DND-41 (cell line): ENCODE measurements at regions not wholly inside any gene's neighbourhood (a gene's known extent, or its start where the extent isn't known, plus 50 kb on each side); places are given as distances from the start of the nearest gene placed in this dataset.

Experiments used
- ATAC-seq: fragments of 200-7000 bp; cut with Tn5 transposase; 3 replicates; pipeline ENCODE4 v1.9.1; 2021; ENCODE audit warnings: low read depth; ENCODE audit not compliant: insufficient read depth
- DNase-seq: peaks from one replicate; pipeline ENCODE4 v3.0.0-alpha.2; 2020
- H2AFZ ChIP-seq: 2 replicates; pipeline ENCODE4 v1.6.0; 2012; ENCODE audit warnings: low read depth, low read length
- H3K27ac ChIP-seq: 2 replicates; pipeline ENCODE4 v1.5.1; 2012; ENCODE audit warnings: low read length, inconsistent platforms
- H3K27me3 ChIP-seq: fragments of 200-600 bp; sonication (generic); 2 replicates; pipeline ENCODE4 v1.6.0; 2012; ENCODE audit warnings: low read length, mild to moderate bottlenecking, inconsistent platforms; ENCODE audit not compliant: insufficient read depth, poor library complexity
- H3K36me3 ChIP-seq: 2 replicates; pipeline ENCODE4 v1.5.1; 2012; ENCODE audit warnings: low read length, inconsistent platforms; ENCODE audit not compliant: insufficient read depth
- H3K4me1 ChIP-seq: 2 replicates; pipeline ENCODE4 v1.5.1; 2012; ENCODE audit warnings: mild to moderate bottlenecking, low read length; ENCODE audit not compliant: insufficient read depth
- H3K4me2 ChIP-seq: 2 replicates; pipeline ENCODE4 v1.6.0; 2012; ENCODE audit warnings: mild to moderate bottlenecking, moderate library complexity, low read length, inconsistent platforms; ENCODE audit not compliant: insufficient read depth
- H3K4me3 ChIP-seq, 2 experiments: fragments of 200-600 bp in 1 of 2; shearing (Covaris generic) in 1 of 2; 2 replicates each; pipeline ENCODE4 v1.5.1; 2012 to 2016; ENCODE audit warnings: inconsistent platforms in 2 of 2, low read length in 2 of 2, mild to moderate bottlenecking in 2 of 2, low read depth in 1 of 2, moderate library complexity in 1 of 2
- H3K79me2 ChIP-seq: 2 replicates; pipeline ENCODE4 v1.6.0; 2012; ENCODE audit warnings: low read length, inconsistent platforms; ENCODE audit not compliant: insufficient read depth
- H3K9ac ChIP-seq: 2 replicates; pipeline ENCODE4 v1.6.0; 2012; ENCODE audit warnings: low read depth, mild to moderate bottlenecking, inconsistent platforms, low read length, moderate library complexity
- H3K9me3 ChIP-seq: 2 replicates; pipeline ENCODE4 v1.5.1; 2012; ENCODE audit warnings: low read length, moderate library complexity, mild to moderate bottlenecking, inconsistent platforms; ENCODE audit not compliant: insufficient read depth, severe bottlenecking
- H4K20me1 ChIP-seq: 2 replicates; pipeline ENCODE4 v1.6.0; 2012; ENCODE audit warnings: low read length; ENCODE audit not compliant: insufficient read depth
- EZH2 ChIP-seq: IDR thresholded peaks from 3 replicates; pipeline ENCODE4 v1.6.1; 2012; ENCODE audit warnings: borderline replicate concordance, low read depth, mild to moderate bottlenecking, moderate library complexity, low read length, inconsistent platforms; ENCODE audit not compliant: severe bottlenecking
- TF ChIP-seq, protein P1 (sequence below): IDR thresholded peaks from 2 replicates; pipeline ENCODE4 v1.5.1; 2012; ENCODE audit warnings: borderline replicate concordance, low read length, moderate library complexity, mild to moderate bottlenecking; ENCODE audit not compliant: poor library complexity, severe bottlenecking; ENCODE audit errors: extremely low read depth

DNA sequence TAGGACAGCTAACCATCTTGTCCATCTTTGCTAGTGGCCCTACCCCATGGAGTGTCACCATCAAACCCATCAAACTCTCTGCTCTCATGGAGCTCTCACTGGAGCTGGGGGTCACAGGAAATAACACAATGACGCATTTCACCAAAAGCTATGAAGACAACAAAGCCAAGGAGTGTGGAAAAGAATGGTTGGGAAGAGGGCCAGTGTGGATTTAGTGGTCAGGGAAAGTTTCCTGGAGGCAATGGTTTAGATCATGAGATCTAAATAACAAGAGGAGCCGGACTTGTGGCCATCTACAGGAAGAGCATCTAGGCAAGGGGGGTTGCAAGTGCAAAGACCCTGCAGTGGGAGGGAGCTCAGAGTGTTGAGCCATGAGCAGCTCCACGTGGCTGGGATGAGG lies 189.5 kb downstream of the BMP7 start:
- H3K79me2 ChIP-seq = no peaks in the 10 kb centered on the region
- H3K4me1 ChIP-seq = no peaks in the 10 kb centered on the region
- H3K36me3 ChIP-seq = no peaks in the 10 kb centered on the region
- TF ChIP-seq EZH2 = no peak
- TF ChIP-seq, protein P1, sequence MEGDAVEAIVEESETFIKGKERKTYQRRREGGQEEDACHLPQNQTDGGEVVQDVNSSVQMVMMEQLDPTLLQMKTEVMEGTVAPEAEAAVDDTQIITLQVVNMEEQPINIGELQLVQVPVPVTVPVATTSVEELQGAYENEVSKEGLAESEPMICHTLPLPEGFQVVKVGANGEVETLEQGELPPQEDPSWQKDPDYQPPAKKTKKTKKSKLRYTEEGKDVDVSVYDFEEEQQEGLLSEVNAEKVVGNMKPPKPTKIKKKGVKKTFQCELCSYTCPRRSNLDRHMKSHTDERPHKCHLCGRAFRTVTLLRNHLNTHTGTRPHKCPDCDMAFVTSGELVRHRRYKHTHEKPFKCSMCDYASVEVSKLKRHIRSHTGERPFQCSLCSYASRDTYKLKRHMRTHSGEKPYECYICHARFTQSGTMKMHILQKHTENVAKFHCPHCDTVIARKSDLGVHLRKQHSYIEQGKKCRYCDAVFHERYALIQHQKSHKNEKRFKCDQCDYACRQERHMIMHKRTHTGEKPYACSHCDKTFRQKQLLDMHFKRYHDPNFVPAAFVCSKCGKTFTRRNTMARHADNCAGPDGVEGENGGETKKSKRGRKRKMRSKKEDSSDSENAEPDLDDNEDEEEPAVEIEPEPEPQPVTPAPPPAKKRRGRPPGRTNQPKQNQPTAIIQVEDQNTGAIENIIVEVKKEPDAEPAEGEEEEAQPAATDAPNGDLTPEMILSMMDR = no peak
- H2AFZ ChIP-seq = no peak overlapping the region
- H3K9ac ChIP-seq = no peak overlapping the region
- no peak overlapping the region for H3K27ac ChIP-seq
- H3K27me3 ChIP-seq = peaks cover 6% of the 10 kb centered on the region
- H3K4me3 ChIP-seq = no peak overlapping the region
- DNase-seq (no peak), ATAC-seq (no peak)
- peaks cover 5% of the 10 kb centered on the region for H3K9me3 ChIP-seq
- no peak overlapping the region for H3K4me2 ChIP-seq
- no peaks in the 10 kb centered on the region; the same call in 1 of the 2 replicates for H4K20me1 ChIP-seq

DNA sequence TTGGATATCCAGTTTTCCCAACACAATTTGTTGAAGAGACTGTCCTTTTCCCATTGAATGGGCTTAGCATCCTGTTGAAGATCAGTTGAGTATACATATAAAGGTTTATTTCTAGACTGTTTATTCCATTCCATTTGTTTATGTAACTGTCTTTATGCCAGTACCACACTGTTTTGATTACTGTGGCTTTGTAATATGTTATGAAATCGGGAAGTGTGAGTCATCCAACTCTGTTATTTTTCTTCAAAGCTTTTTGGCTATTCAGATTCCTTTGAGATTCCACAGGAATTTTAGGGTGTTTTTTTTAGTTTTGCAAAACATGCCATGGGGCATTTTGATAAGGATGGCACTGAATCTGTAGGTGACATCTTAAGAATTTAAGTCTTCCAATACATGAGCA lies 188.3 kb downstream of the BMP7 start:
- Histone ChIP-seq H3K9ac (no peak overlapping the region), H3K9me3 (peaks cover 5% of the 10 kb centered on the region), H3K27me3 (no peaks in the 10 kb centered on the region), H3K4me3 (no peak overlapping the region), H2AFZ (no peak overlapping the region), H3K79me2 (no peaks in the 10 kb centered on the region), H4K20me1 (no peaks in the 10 kb centered on the region), H3K4me1 (no peaks in the 10 kb centered on the region), H3K4me2 (no peak overlapping the region), H3K36me3 (no peaks in the 10 kb centered on the region), H3K27ac (no peak overlapping the region)
- no peak for ATAC-seq
- no peak for TF ChIP-seq EZH2
- TF ChIP-seq, protein P1 = no peak
- no peak for DNase-seq

DNA sequence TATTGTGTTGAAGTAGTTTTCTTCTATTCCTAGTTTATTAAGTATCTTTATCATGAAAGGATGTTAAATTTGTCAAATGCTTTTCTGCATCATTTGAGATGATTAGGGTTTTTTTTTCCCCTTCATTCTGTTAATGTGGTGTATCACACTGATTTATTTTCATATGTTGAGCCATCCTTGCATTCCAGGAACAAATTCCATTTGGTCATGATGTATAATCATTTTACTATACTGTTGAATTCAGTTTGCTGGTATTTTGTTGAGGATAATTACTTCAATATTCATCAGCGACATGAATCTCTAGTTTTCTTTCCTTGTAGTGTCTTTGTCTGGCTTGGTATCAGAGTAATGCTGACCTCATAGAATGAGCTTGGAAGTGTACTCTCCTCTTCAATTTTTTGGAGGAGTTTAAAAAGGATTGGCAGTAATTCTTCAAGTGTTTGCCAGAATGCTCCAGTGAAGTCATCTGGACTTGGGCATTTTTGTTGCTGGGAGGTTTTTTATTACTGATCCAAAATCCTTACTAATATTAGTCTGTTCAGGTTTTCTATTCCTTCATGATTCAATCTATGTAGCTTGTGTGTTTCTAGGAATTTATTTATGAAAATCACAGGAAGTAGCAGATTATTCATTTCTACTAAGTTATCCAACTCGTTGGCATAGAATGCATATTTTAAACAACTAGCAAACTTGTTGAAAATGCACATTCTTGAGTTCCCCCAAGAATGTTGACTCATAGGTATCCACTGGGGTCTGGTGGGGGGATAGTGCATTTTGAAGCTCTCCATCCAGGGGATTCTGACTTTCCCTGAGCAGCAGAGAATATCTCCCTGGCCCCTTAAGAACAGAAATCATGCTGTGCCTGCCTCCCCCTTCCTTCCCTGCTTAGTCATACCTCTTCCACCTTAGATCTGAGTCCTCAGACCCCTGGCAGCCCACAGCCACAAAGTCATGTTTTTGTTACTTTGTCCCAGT lies 187.1 kb downstream of the BMP7 start:
- no peak for DNase-seq
- H3K27ac ChIP-seq = no peak overlapping the region
- H3K4me1 ChIP-seq = no peaks in the 10 kb centered on the region
- H3K79me2 ChIP-seq = no peaks in the 10 kb centered on the region
- no peak overlapping the region for H3K4me3 ChIP-seq
- no peak overlapping the region for H3K9ac ChIP-seq
- TF ChIP-seq EZH2 = no peak
- H2AFZ ChIP-seq = no peak overlapping the region
- H3K36me3 ChIP-seq = no peaks in the 10 kb centered on the region
- no peaks in the 10 kb centered on the region for H3K27me3 ChIP-seq
- no peak overlapping the region for H3K4me2 ChIP-seq
- peaks cover 5% of the 10 kb centered on the region for H3K9me3 ChIP-seq
- no peak for ATAC-seq
- no peaks in the 10 kb centered on the region for H4K20me1 ChIP-seq

DNA sequence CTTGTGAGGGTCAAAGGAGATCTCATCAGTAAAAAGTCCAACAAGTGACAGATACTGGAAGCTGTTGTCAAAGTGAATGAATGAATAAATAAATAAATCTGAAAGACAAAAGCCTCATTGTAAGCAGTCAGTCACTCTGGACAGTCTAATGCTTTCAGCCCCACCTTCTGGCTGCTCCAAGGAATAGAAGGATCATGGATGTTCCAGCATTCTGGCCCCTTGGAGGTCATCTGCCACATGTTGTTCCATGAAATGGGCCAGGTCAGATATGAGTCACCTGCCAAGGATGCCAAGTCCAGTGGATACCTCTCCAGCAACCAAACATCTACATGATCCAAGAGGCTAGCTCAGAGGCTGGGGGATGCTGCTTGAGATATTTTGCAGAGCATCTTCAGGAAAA lies 185.6 kb downstream of the BMP7 start:
- no peak for ATAC-seq
- H3K4me3 ChIP-seq = no peak overlapping the region
- H3K9ac ChIP-seq = no peak overlapping the region
- no peak for TF ChIP-seq EZH2
- TF ChIP-seq, protein P1 = no peak
- H3K27me3 ChIP-seq = no peaks in the 10 kb centered on the region
- no peaks in the 10 kb centered on the region for H3K36me3 ChIP-seq
- no peaks in the 10 kb centered on the region for H3K4me1 ChIP-seq
- H3K9me3 ChIP-seq = peaks cover 5% of the 10 kb centered on the region
- H2AFZ ChIP-seq = no peak overlapping the region
- H3K4me2 ChIP-seq = no peak overlapping the region
- no peaks in the 10 kb centered on the region; the same call in 1 of the 2 replicates for H4K20me1 ChIP-seq
- no peak overlapping the region for H3K27ac ChIP-seq
- no peaks in the 10 kb centered on the region for H3K79me2 ChIP-seq
- DNase-seq = no peak
